ENCODE measurements at regions not wholly inside any gene's neighbourhood (a gene's known extent, or its start where the extent isn't known, plus 50 kb on each side); places are given as distances from the start of the nearest gene placed in this dataset.
A peak's percentile ranks its signal among the peaks of the same experiment; 100 is the strongest.

- TF ChIP-seq ZNF518A (tag by site-specific recombination; conservative IDR thresholded peaks at IDR 0.05; ENCODE audit: low read depth) (no peak), ZSCAN23 (tag by site-specific recombination; IDR thresholded peaks at IDR 0.05) (no peak), KLF7 (tag by site-specific recombination; IDR thresholded peaks at IDR 0.05; ENCODE audit: borderline replicate concordance) (no peak), ZNF121 (tag by site-specific recombination; IDR thresholded peaks at IDR 0.05) (no peak), ZFP69B (tag by site-specific recombination; IDR thresholded peaks at IDR 0.05) (no peak), ZNF654 (tag by site-specific recombination; IDR thresholded peaks at IDR 0.05; ENCODE audit: low read depth) (no peak), ZNF19 (tag by site-specific recombination; IDR thresholded peaks at IDR 0.05; ENCODE audit: low read depth) (no peak), ZNF354C (tag by site-specific recombination; IDR thresholded peaks at IDR 0.05; ENCODE audit: borderline replicate concordance, low read depth) (no peak), ZNF639 (tag by site-specific recombination; IDR thresholded peaks at IDR 0.05) (no peak), ZNF426 (tag by site-specific recombination; IDR thresholded peaks at IDR 0.05) (no peak), ZNF664 (tag by site-specific recombination; IDR thresholded peaks at IDR 0.05) (no peak), ZNF324 (tag by site-specific recombination; IDR thresholded peaks at IDR 0.05) (no peak)
Observed at GRCh38 chr16:9658164-9658563, 524.1 kb downstream of the GRIN2A start (continued).

- Histone ChIP-seq H3K27ac (ENCODE audit: extremely low read depth, low read depth, low read length) (no peak overlapping the region), H3K9me3 (ENCODE audit: control insufficient read depth, insufficient read depth, low read depth, low read length) (no peaks in the 10 kb centered on the region), H3K4me3 (ENCODE audit: low read depth, low read length) (no peak overlapping the region), H3K36me3 (ENCODE audit: control insufficient read depth in 2 of 2, insufficient read depth in 1 of 2, low read length in 2 of 2) (no peaks in the 10 kb centered on the region), H3K4me1 (ENCODE audit: control insufficient read depth, insufficient read depth, low read length) (no peaks in the 10 kb centered on the region)
- TF ChIP-seq ZNF670 (tag by site-specific recombination; IDR thresholded peaks at IDR 0.05; ENCODE audit: low read depth) (no peak), ZNF155 (tag by site-specific recombination; IDR thresholded peaks at IDR 0.05) (no peak), ZNF335 (tag by site-specific recombination; conservative IDR thresholded peaks at IDR 0.05) (no peak), ZNF10 (tag by site-specific recombination; IDR thresholded peaks at IDR 0.05) (peak; percentile 92), ZNF132 (tag by site-specific recombination; IDR thresholded peaks at IDR 0.05; ENCODE audit: borderline replicate concordance) (no peak), ZSCAN30 (tag by site-specific recombination; IDR thresholded peaks at IDR 0.05) (no peak), ZBTB20 (tag by site-specific recombination; IDR thresholded peaks at IDR 0.05) (no peak)
- TF ChIP-seq, protein P1, sequence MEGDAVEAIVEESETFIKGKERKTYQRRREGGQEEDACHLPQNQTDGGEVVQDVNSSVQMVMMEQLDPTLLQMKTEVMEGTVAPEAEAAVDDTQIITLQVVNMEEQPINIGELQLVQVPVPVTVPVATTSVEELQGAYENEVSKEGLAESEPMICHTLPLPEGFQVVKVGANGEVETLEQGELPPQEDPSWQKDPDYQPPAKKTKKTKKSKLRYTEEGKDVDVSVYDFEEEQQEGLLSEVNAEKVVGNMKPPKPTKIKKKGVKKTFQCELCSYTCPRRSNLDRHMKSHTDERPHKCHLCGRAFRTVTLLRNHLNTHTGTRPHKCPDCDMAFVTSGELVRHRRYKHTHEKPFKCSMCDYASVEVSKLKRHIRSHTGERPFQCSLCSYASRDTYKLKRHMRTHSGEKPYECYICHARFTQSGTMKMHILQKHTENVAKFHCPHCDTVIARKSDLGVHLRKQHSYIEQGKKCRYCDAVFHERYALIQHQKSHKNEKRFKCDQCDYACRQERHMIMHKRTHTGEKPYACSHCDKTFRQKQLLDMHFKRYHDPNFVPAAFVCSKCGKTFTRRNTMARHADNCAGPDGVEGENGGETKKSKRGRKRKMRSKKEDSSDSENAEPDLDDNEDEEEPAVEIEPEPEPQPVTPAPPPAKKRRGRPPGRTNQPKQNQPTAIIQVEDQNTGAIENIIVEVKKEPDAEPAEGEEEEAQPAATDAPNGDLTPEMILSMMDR (tag by site-specific recombination; IDR thresholded peaks at IDR 0.05) = no peak
- POLR2A ChIA-PET = no interaction called here
- CTCF ChIA-PET = no interaction called here
Observed at GRCh38 chr16:9658586-9658985, 523.6 kb downstream of the GRIN2A start.
